CD4-positive, alpha-beta memory T cell (primary cell): ENCODE measurements at regions not wholly inside any gene's neighbourhood (a gene's known extent, or its start where the extent isn't known, plus 50 kb on each side); places are given as distances from the start of the nearest gene placed in this dataset.

ENCODE experiments used
- CTCF ChIA-PET: fragments of 350-600 bp; sonication (Branson Sonifier 250); formaldehyde crosslinking; loops from one replicate; lab custom pipeline; 2021; ENCODE audit warnings: inconsistent platforms; ENCODE audit not compliant: partially characterized antibody; lab: Charles Lee
- POLR2A ChIA-PET: fragments of 350-600 bp; sonication (Branson Sonifier 250); formaldehyde crosslinking; loops from one replicate; lab custom pipeline; 2021; ENCODE audit not compliant: partially characterized antibody; lab: Charles Lee
- DNase-seq, 5 donors: peaks; one replicate each; pipeline versions ENCODE4 v3.0.0 to v3.0.0-alpha.2; 2020 to 2022; ENCODE audit warnings: mixed read lengths in 1 of 5
- H3K27ac ChIP-seq: one replicate; pipeline ENCODE4 v1.7.0; 2013; ENCODE audit warnings: low read depth, low read length
- H3K27me3 ChIP-seq: 2 replicates; pipeline ENCODE4 v1.7.0; 2013; ENCODE audit warnings: mild to moderate bottlenecking, low read length, moderate library complexity; ENCODE audit not compliant: insufficient read depth
- H3K36me3 ChIP-seq: 2 replicates; pipeline ENCODE4 v1.7.0; 2013; ENCODE audit warnings: mild to moderate bottlenecking, low read length, moderate library complexity; ENCODE audit not compliant: insufficient read depth
- H3K4me1 ChIP-seq: 2 replicates; pipeline ENCODE4 v1.7.0; 2013; ENCODE audit warnings: mild to moderate bottlenecking, low read length, moderate library complexity; ENCODE audit not compliant: insufficient read depth
- H3K4me3 ChIP-seq, 2 donors: one replicate each; pipeline ENCODE4 v1.7.0; 2013; ENCODE audit warnings: low read length in 2 of 2, mild to moderate bottlenecking in 1 of 2
- H3K9me3 ChIP-seq, 2 donors: one replicate each; pipeline ENCODE4 v1.7.0; 2013; ENCODE audit warnings: low read length in 2 of 2, control low read depth in 1 of 2; ENCODE audit not compliant: control insufficient read depth in 1 of 2
- H3K27ac Mint-ChIP-seq, 7 donors: one replicate each; pipeline ENCODE4 v1.8.0; 2020 to 2021; ENCODE audit warnings: mixed read lengths in 7 of 7, mild to moderate bottlenecking in 6 of 7, inconsistent platforms in 3 of 7, moderate library complexity in 3 of 7
- H3K27me3 Mint-ChIP-seq, 2 donors: one replicate each; pipeline ENCODE4 v1.8.0; 2020 to 2021; ENCODE audit warnings: mixed read lengths in 2 of 2
- H3K36me3 Mint-ChIP-seq, 2 donors: one replicate each; pipeline ENCODE4 v1.8.0; 2020 to 2021; ENCODE audit warnings: mixed read lengths in 2 of 2, inconsistent platforms in 1 of 2, mild to moderate bottlenecking in 1 of 2
- H3K4me1 Mint-ChIP-seq, 4 donors: one replicate each; pipeline ENCODE4 v1.8.0; 2020 to 2021; ENCODE audit warnings: mixed read lengths in 4 of 4, mild to moderate bottlenecking in 1 of 4
- H3K4me3 Mint-ChIP-seq, 8 donors: one replicate each; pipeline ENCODE4 v1.8.0; 2020 to 2021; ENCODE audit warnings: mixed read lengths in 8 of 8, mild to moderate bottlenecking in 7 of 8, moderate library complexity in 6 of 8, inconsistent platforms in 3 of 8
- H3K9me3 Mint-ChIP-seq, 8 donors: one replicate each; pipeline ENCODE4 v1.8.0; 2020 to 2021; ENCODE audit warnings: mixed read lengths in 8 of 8, mild to moderate bottlenecking in 5 of 8, inconsistent platforms in 3 of 8, moderate library complexity in 1 of 8
- intact Hi-C: fragments of 100-400 bp; cut with micrococcal nuclease; formaldehyde crosslinking; loops from one replicate; pipeline ENCODE4 v1.15.1; 2023

DNA sequence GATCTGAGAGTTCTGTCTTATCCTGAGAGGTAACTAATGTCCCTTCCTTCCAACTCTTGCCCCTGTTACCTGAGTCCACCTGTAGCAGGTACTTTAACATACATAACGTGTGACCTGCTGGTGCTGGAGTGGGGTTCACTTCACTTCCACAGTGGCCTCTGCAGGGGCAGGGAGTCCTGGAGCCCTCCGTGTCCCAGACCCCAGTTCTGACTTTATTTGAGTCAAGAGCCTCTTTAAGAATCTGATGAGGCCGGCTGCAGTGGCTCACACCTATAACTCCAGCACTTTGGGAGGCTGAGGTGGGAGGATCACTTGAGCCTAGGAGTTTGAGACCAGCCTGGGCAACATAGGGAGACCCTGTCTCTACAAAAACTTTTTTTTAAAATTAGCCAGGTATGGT lies 117.0 kb upstream of the RET start:
- no peaks in the 10 kb centered on the region for H3K9me3 ChIP-seq
- no peak overlapping the region for H3K27ac ChIP-seq
- CTCF ChIA-PET, result no interaction called here
- Mint-ChIP-seq H3K27me3 (peaks cover 0 to 4% of the 10 kb centered on the region in 2 donors), H3K27ac (no peak overlapping the region), H3K4me3 (no peak overlapping the region), H3K4me1 (no peaks in the 10 kb centered on the region), H3K36me3 (no peaks in the 10 kb centered on the region), H3K9me3 (peaks cover 0 to 3% (median 0%) of the 10 kb centered on the region in 8 donors)
- DNase-seq, result no peak
- intact Hi-C loops, result no loop called here
- no peak overlapping the region for H3K4me3 ChIP-seq
- no peaks in the 10 kb centered on the region for H3K36me3 ChIP-seq
- H3K4me1 ChIP-seq, result no peaks in the 10 kb centered on the region
- POLR2A ChIA-PET, result no interaction called here
- H3K27me3 ChIP-seq, result no peaks in the 10 kb centered on the region

DNA sequence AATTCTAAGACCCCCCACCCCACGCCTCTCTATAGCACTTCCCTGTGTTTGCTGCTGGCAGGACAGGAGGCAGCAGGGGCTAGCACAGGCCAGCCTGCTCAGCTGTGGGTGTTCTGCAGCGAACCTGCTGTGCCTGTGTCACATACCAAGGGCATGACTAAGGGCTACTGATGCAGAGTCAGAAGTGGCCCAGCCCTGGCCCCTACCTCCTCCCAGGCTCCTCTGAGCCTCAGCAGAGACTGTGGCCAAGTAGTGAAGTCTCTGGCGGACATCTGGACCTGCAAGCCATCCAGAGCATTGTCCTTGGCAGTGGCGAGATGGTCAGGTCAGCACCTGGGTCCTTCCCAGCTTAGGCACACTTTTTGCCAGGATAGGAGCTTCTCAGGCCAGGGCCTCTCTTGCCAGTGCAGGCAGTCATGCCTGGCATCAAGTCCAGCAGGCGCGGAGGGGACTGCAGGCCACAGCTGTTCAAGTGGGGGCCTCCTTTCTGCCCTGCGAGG lies 116.3 kb upstream of the RET start:
- peaks cover 0 to 3% (median 0%) of the 10 kb centered on the region in 8 donors for H3K9me3 Mint-ChIP-seq
- Histone ChIP-seq H3K4me1 (no peaks in the 10 kb centered on the region), H3K4me3 (no peak overlapping the region), H3K27me3 (no peaks in the 10 kb centered on the region), H3K27ac (no peak overlapping the region), H3K36me3 (no peaks in the 10 kb centered on the region), H3K9me3 (no peaks in the 10 kb centered on the region)
- intact Hi-C loops, result no loop called here
- ChIA-PET POLR2A (no interaction called here), CTCF (no interaction called here)
- peaks cover 0 to 1% of the 10 kb centered on the region in 2 donors for H3K27me3 Mint-ChIP-seq
- no peak overlapping the region for H3K4me3 Mint-ChIP-seq
- H3K4me1 Mint-ChIP-seq, result no peaks in the 10 kb centered on the region
- no peaks in the 10 kb centered on the region for H3K36me3 Mint-ChIP-seq
- peak overlapping the region in 1 of 7 donors; percentile 42 for H3K27ac Mint-ChIP-seq
- DNase-seq, result no peak

- H3K4me1 Mint-ChIP-seq, result no peaks in the 10 kb centered on the region
- Histone ChIP-seq H3K27ac (no peak overlapping the region), H3K9me3 (no peaks in the 10 kb centered on the region), H3K4me3 (no peak overlapping the region), H3K36me3 (no peaks in the 10 kb centered on the region), H3K4me1 (no peaks in the 10 kb centered on the region), H3K27me3 (no peaks in the 10 kb centered on the region)
- H3K36me3 Mint-ChIP-seq, result no peaks in the 10 kb centered on the region
- ChIA-PET CTCF (interaction anchor here (0.6 kb wide), 1 partner anchor 70 kb away, joined by 3 read pairs; no protein-coding TSS in a partner anchor), POLR2A (no interaction called here)
- intact Hi-C loops, result no loop called here
- no peak overlapping the region for H3K4me3 Mint-ChIP-seq
- H3K27me3 Mint-ChIP-seq, result peaks cover 0 to 1% of the 10 kb centered on the region in 2 donors
- H3K9me3 Mint-ChIP-seq, result peaks cover 0 to 3% (median 0%) of the 10 kb centered on the region in 8 donors
- no peak for DNase-seq
- H3K27ac Mint-ChIP-seq, result no peak overlapping the region
These were observed 115.7 kb upstream of the RET start for GRCh38 chr10:42960991-42961795.

GRCh38 chr10:42961796-42962109 lies 115.1 kb upstream of the RET start:
- H3K27me3 ChIP-seq, result no peaks in the 10 kb centered on the region
- no peak overlapping the region for H3K27ac ChIP-seq
- H3K4me1 ChIP-seq, result no peaks in the 10 kb centered on the region
- CTCF ChIA-PET, result interaction anchor here (0.6 kb wide), 1 partner anchor 71 kb away, joined by 3 read pairs; no protein-coding TSS in a partner anchor
- Mint-ChIP-seq H3K4me1 (no peaks in the 10 kb centered on the region), H3K4me3 (no peak overlapping the region), H3K27ac (no peak overlapping the region), H3K9me3 (peaks cover 0 to 3% (median 0%) of the 10 kb centered on the region in 8 donors), H3K27me3 (peaks cover 1 to 2% of the 10 kb centered on the region in 2 donors), H3K36me3 (no peaks in the 10 kb centered on the region)
- no peaks in the 10 kb centered on the region for H3K36me3 ChIP-seq
- H3K4me3 ChIP-seq, result no peak overlapping the region
- intact Hi-C loops, result no loop called here
- POLR2A ChIA-PET, result no interaction called here
- H3K9me3 ChIP-seq, result no peaks in the 10 kb centered on the region
- DNase-seq, result no peak

GRCh38 chr10:42962110-42962901 lies 114.6 kb upstream of the RET start:
- Mint-ChIP-seq H3K27me3 (peaks cover 0 to 4% of the 10 kb centered on the region in 2 donors), H3K4me3 (no peak overlapping the region), H3K4me1 (no peaks in the 10 kb centered on the region), H3K27ac (no peak overlapping the region), H3K9me3 (no peaks in the 10 kb centered on the region), H3K36me3 (no peaks in the 10 kb centered on the region)
- no peaks in the 10 kb centered on the region for H3K27me3 ChIP-seq
- no peak overlapping the region for H3K4me3 ChIP-seq
- DNase-seq, result no peak
- H3K4me1 ChIP-seq, result no peaks in the 10 kb centered on the region
- ChIA-PET CTCF (interaction anchor here (0.6 kb wide), 1 partner anchor 71 kb away, joined by 3 read pairs; no protein-coding TSS in a partner anchor), POLR2A (no interaction called here)
- intact Hi-C loops, result no loop called here
- H3K27ac ChIP-seq, result no peak overlapping the region
- H3K36me3 ChIP-seq, result no peaks in the 10 kb centered on the region
- no peaks in the 10 kb centered on the region for H3K9me3 ChIP-seq

DNA sequence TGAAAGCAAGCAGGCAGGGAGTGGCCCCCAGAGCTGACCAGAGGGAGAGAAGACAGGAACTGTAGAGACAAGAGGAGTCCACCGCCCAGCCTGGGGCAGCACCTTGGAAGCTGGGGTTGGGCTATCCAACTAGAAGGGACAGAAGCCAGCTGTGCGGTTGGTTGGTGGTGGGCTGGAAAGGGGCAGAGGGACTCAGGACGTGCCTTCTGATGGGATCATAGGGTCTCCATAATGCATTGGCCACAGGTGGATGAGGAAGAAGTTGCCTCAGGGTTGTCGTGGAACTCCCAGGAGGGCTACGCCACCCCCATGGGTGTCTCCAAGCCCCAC lies 114.0 kb upstream of the RET start:
- H3K9me3 Mint-ChIP-seq, result no peaks in the 10 kb centered on the region
- no peaks in the 10 kb centered on the region for H3K4me1 ChIP-seq
- H3K4me1 Mint-ChIP-seq, result no peaks in the 10 kb centered on the region
- POLR2A ChIA-PET, result no interaction called here
- no peaks in the 10 kb centered on the region for H3K27me3 ChIP-seq
- no peak overlapping the region for H3K4me3 Mint-ChIP-seq
- peaks cover 0 to 4% of the 10 kb centered on the region in 2 donors for H3K27me3 Mint-ChIP-seq
- H3K9me3 ChIP-seq, result no peaks in the 10 kb centered on the region
- no peak overlapping the region for H3K27ac Mint-ChIP-seq
- no peaks in the 10 kb centered on the region for H3K36me3 ChIP-seq
- no peak for DNase-seq
- no peak overlapping the region for H3K27ac ChIP-seq
- intact Hi-C loops, result no loop called here
- no peak overlapping the region for H3K4me3 ChIP-seq
- H3K36me3 Mint-ChIP-seq, result no peaks in the 10 kb centered on the region
- CTCF ChIA-PET, result no interaction called here

GRCh38 chr10:42963312-42963711 lies 113.6 kb upstream of the RET start:
- Mint-ChIP-seq H3K9me3 (no peaks in the 10 kb centered on the region), H3K4me1 (no peaks in the 10 kb centered on the region), H3K36me3 (no peaks in the 10 kb centered on the region), H3K4me3 (no peak overlapping the region), H3K27me3 (peaks cover 1 to 4% of the 10 kb centered on the region in 2 donors), H3K27ac (no peak overlapping the region)
- Histone ChIP-seq H3K9me3 (no peaks in the 10 kb centered on the region), H3K27ac (no peak overlapping the region), H3K27me3 (no peaks in the 10 kb centered on the region), H3K4me3 (no peak overlapping the region), H3K36me3 (no peaks in the 10 kb centered on the region), H3K4me1 (no peaks in the 10 kb centered on the region)
- no peak for DNase-seq
- intact Hi-C loops, result no loop called here
- POLR2A ChIA-PET, result no interaction called here
- CTCF ChIA-PET, result no interaction called here
